AG04450 (cell line): ENCODE measurements at regions not wholly inside any gene's neighbourhood (a gene's known extent, or its start where the extent isn't known, plus 50 kb on each side); places are given as distances from the start of the nearest gene placed in this dataset.

Experiments
- CTCF ChIA-PET: fragments of 300-600, 350-600 bp; formaldehyde crosslinking; extraction: SDS; loops from one replicate; lab custom pipeline; 2022; ENCODE audit warnings: antibody characterized with exemption, inconsistent platforms; lab: Charles Lee
- POLR2A ChIA-PET: fragments of 350-600 bp; formaldehyde crosslinking; extraction: SDS; loops from one replicate; lab custom pipeline; 2021; ENCODE audit warnings: antibody characterized with exemption, inconsistent platforms; lab: Yijun Ruan, JAX
- DNase-seq: peaks from one replicate; pipeline ENCODE4 v3.0.0-alpha.2; 2011; ENCODE audit warnings: low read depth, low spot score
- H3K27ac ChIP-seq: one replicate; pipeline ENCODE4 v1.5.1; 2012; ENCODE audit warnings: low read depth, low read length, control low read depth
- H3K27me3 ChIP-seq: one replicate; pipeline ENCODE4 v1.6.0; 2012; ENCODE audit warnings: low read length; ENCODE audit not compliant: control insufficient read depth, insufficient read depth
- H3K4me3 ChIP-seq: 2 replicates; pipeline ENCODE4 v1.5.1; 2011; ENCODE audit warnings: mild to moderate bottlenecking, low read depth, low read length, control low read depth
- H3K9me3 ChIP-seq: 2 replicates; pipeline ENCODE4 v1.5.1; 2012; ENCODE audit warnings: low read length; ENCODE audit not compliant: control insufficient read depth, insufficient read depth
- TF ChIP-seq, protein P1 (sequence below): IDR thresholded peaks from 2 replicates; pipeline ENCODE4 v1.5.1; 2011; ENCODE audit warnings: low read depth, low read length, control low read depth, inconsistent platforms

DNA sequence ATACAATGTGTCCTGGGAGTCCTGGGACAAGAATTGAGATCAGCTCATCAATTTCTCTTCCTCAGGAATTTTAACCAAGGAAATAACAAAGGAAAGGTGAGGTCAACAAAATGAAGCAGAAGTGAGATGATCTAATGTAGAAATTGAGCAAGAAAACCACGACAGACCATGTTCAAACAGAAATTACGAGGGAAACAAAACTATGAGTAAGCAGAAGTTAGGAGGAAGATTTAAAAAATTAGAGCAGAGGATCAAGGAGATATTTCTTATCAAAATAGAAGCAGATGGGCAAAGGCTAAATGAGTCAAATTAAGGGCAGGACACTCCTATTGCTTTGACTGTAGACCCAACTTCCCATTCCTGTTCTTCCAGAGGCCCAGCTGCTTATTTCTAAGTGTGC lies 97.4 kb downstream of the HINT1 start:
- DNase-seq = no peak
- TF ChIP-seq, protein P1, sequence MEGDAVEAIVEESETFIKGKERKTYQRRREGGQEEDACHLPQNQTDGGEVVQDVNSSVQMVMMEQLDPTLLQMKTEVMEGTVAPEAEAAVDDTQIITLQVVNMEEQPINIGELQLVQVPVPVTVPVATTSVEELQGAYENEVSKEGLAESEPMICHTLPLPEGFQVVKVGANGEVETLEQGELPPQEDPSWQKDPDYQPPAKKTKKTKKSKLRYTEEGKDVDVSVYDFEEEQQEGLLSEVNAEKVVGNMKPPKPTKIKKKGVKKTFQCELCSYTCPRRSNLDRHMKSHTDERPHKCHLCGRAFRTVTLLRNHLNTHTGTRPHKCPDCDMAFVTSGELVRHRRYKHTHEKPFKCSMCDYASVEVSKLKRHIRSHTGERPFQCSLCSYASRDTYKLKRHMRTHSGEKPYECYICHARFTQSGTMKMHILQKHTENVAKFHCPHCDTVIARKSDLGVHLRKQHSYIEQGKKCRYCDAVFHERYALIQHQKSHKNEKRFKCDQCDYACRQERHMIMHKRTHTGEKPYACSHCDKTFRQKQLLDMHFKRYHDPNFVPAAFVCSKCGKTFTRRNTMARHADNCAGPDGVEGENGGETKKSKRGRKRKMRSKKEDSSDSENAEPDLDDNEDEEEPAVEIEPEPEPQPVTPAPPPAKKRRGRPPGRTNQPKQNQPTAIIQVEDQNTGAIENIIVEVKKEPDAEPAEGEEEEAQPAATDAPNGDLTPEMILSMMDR = no peak
- ChIA-PET CTCF (no interaction called here), POLR2A (no interaction called here)
- Histone ChIP-seq H3K9me3 (no peaks in the 10 kb centered on the region), H3K27ac (no peak overlapping the region), H3K27me3 (no peaks in the 10 kb centered on the region), H3K4me3 (no peak overlapping the region)

DNA sequence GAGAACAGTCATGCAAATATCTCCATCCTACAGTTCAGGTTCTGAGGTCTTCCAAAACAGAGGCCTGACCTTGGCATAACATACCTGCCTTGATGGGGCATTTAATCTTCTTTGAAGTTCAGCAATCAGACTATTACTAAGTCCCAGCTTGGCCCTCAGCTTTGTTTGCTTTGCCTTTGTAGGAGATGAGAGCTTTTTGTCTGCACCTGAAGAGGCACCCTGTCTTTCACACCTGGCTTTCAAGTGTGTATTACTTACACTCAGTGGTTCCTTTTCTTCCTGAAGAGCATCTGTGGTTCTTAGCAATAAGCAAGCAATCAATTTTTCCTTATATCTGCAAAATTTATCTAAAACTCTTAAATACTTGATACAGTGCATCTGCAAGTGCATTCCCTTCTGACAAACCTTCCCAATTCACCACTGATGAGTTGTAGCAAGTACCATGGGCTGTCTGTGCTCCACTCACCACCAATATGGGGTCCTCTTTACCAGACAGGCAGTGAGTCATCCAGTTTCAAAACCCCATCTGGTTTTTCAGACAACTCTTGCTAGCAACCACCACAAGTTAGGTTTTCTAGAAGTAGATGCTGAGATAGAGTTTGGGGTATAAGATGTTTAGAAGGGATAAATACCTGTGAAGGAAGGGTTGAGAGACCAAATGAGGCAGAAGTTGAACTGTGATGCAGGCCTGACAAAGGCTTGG lies 100.2 kb downstream of the HINT1 start:
- H3K9me3 ChIP-seq = no peaks in the 10 kb centered on the region
- H3K4me3 ChIP-seq = no peak overlapping the region
- TF ChIP-seq, protein P1 = no peak
- CTCF ChIA-PET = no interaction called here
- POLR2A ChIA-PET = no interaction called here
- H3K27ac ChIP-seq = no peak overlapping the region
- DNase-seq = no peak
- H3K27me3 ChIP-seq = no peaks in the 10 kb centered on the region

DNA sequence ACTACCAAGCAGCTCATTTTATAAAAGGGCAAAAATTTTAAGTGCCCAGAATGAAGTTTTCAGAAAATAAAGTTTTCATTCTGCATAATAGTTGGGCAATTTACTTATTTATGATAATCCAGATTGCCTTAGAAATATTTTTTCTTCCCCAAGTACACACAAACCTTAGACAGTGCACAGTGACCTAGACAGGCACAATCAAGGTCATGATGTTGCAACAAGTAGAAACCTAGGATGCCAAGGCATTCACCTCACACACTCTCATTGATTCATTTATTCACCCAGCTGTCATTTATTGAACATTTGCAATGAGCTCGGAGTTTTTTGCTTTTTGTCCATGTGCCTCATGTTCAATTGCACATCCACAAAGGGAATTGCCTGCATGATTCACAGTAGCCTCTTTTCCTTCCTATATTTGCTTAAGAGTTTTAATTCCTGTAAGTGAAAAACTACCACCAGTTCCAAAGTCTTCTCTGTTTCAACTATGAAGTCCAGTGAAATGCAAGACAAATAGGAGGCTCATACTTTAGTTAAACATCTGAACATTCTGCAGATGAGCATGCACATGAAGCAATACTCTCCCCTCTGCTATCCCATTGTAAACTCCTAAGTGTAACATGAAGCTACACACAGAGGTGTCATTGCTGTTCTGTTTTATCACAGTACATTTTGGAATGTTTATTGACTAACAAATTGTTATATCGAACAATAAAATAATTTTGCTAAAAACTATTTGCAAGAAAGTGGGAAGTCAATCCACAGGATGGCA lies 122.9 kb downstream of the HINT1 start:
- POLR2A ChIA-PET = no interaction called here
- TF ChIP-seq, protein P1 = no peak
- DNase-seq = no peak

DNA sequence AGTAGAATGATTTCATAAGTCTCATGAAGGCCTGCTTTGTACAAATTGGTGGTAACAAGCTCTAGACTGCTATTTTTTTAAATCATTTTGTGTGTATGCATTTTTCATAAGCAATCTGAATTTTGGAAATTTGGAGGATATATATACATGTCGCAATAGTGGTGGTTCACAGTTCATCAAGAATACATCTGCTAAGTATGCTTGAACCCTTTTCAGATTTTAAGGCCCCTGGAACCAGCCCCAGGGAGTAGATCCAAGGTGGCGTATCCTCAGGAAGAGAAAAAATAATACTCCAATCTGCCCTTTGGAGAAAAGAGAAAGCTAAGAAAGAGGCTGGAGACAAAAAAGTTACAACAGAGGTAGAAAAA lies 141.6 kb downstream of the HINT1 start:
- TF ChIP-seq, protein P1 = no peak
- ChIA-PET CTCF (no interaction called here), POLR2A (no interaction called here)
- H3K27me3 ChIP-seq = no peaks in the 10 kb centered on the region
- H3K4me3 ChIP-seq = no peak overlapping the region
- no peaks in the 10 kb centered on the region for H3K9me3 ChIP-seq
- DNase-seq = no peak
- no peak overlapping the region for H3K27ac ChIP-seq

More for the DNA sequence above, 122.9 kb downstream of the HINT1 start:
- CTCF ChIA-PET = no interaction called here
- H3K27me3 ChIP-seq = no peaks in the 10 kb centered on the region
- H3K9me3 ChIP-seq = no peaks in the 10 kb centered on the region
- H3K27ac ChIP-seq = no peak overlapping the region
- no peak overlapping the region for H3K4me3 ChIP-seq

DNA sequence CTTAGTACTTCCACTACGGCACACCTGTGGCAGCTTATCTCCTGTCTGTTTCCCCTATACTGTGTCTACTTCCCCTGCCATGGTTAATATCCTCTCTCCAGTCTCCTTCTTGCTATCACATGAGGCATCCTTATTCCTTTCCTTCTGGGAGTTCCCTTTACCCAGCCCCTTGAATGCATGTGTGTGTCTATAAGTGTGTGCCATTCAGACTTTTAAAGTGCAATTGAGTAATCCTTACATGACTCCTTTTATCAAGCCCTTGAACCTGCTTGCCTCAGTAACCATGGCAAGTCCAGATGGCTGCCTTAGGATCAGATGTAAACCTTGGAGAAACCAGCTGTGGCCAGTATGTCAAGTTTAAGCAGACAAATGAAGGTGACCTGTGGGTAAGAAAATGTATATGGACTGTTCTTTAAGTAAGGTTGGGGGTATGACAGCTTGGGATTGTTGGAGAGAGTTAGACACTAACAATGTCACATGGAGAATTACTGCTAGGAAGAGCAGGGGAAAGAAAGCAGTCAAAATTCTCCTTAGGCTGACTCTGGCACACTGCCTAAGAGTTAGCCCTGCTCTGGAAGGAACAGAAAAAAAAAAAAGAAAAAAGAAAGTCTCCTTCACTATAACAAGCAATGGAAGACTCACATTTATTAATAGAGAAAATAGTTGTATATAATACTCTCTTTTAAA lies 142.1 kb downstream of the HINT1 start:
- CTCF ChIA-PET = no interaction called here
- no peak for DNase-seq
- Histone ChIP-seq H3K27me3 (no peaks in the 10 kb centered on the region), H3K27ac (no peak overlapping the region), H3K4me3 (no peak overlapping the region), H3K9me3 (no peaks in the 10 kb centered on the region)
- TF ChIP-seq, protein P1 = no peak
- POLR2A ChIA-PET = no interaction called here
